HepG2 (cell line): ENCODE measurements at regions not wholly inside any gene's neighbourhood (a gene's known extent, or its start where the extent isn't known, plus 50 kb on each side); places are given as distances from the start of the nearest gene placed in this dataset.

ENCODE experiments used
- FOXJ3 ChIP-seq: sonication (generic); formaldehyde crosslinking; IDR thresholded peaks from 2 replicates; pipeline ENCODE4 v1.4.0; 2020; ENCODE audit warnings: missing genetic modification reagents, mild to moderate bottlenecking, borderline replicate concordance
- HMG20B ChIP-seq: conservative IDR thresholded peaks from 2 replicates; pipeline ENCODE4 v1.6.1; 2016; ENCODE audit warnings: missing genetic modification reagents, missing compliant biosample characterization
- HOXA5 ChIP-seq: sonication (generic); formaldehyde crosslinking; IDR thresholded peaks from 2 replicates; pipeline ENCODE4 v1.4.0; 2020; ENCODE audit warnings: missing genetic modification reagents
- KMT2B ChIP-seq: IDR thresholded peaks from 2 replicates; pipeline ENCODE4 v1.6.1; 2016; ENCODE audit warnings: missing genetic modification reagents, missing compliant biosample characterization
- MAX ChIP-seq: IDR thresholded peaks from 2 replicates; pipeline ENCODE4 v1.6.1; 2012; ENCODE audit warnings: inconsistent platforms
- NFIB ChIP-seq: sonication (generic); formaldehyde crosslinking; IDR thresholded peaks from 2 replicates; pipeline ENCODE4 v1.9.0; 2021; ENCODE audit warnings: missing genetic modification reagents, mild to moderate bottlenecking, borderline replicate concordance
- PLRG1 ChIP-seq: fragments of 450-650 bp; conservative IDR thresholded peaks from 2 replicates; pipeline ENCODE4 v1.6.1; 2016
- RARG ChIP-seq: sonication (generic); formaldehyde crosslinking; IDR thresholded peaks from 2 replicates; pipeline ENCODE4 v1.4.0; 2020; ENCODE audit warnings: low read depth, mild to moderate bottlenecking, missing genetic modification reagents
- SIN3A ChIP-seq: IDR thresholded peaks from 2 replicates; pipeline ENCODE4 v1.6.1; 2011; ENCODE audit warnings: low read depth, mild to moderate bottlenecking, control low read depth, low read length, borderline replicate concordance
- TEAD3 ChIP-seq: optimal IDR thresholded peaks from 2 replicates; pipeline ENCODE3; 2016; ENCODE audit warnings: borderline replicate concordance
- ZBTB25 ChIP-seq: IDR thresholded peaks from 2 replicates; pipeline ENCODE4 v1.6.1; 2018; ENCODE audit warnings: missing genetic modification reagents
- ZFY ChIP-seq: sonication (generic); formaldehyde crosslinking; IDR thresholded peaks from 2 replicates; pipeline ENCODE4 v1.4.0; 2020; ENCODE audit warnings: missing genetic modification reagents
- ZNF12 ChIP-seq: sonication (generic); formaldehyde crosslinking; IDR thresholded peaks from 2 replicates; pipeline ENCODE4 v1.5.0; 2020; ENCODE audit warnings: missing genetic modification reagents
- ZNF263 ChIP-seq: sonication (generic); formaldehyde crosslinking; IDR thresholded peaks from 2 replicates; pipeline ENCODE4 v1.4.0; 2020; ENCODE audit warnings: missing genetic modification reagents
- ZNF460 ChIP-seq: sonication (generic); formaldehyde crosslinking; IDR thresholded peaks from 2 replicates; pipeline ENCODE4 v1.5.1; 2020; ENCODE audit warnings: missing genetic modification reagents, mild to moderate bottlenecking, borderline replicate concordance
- ZNF501 ChIP-seq: sonication (generic); formaldehyde crosslinking; IDR thresholded peaks from 2 replicates; pipeline ENCODE4 v1.5.1; 2020; ENCODE audit warnings: mild to moderate bottlenecking, moderate library complexity, missing genetic modification reagents
- ZNF577 ChIP-seq: sonication (generic); formaldehyde crosslinking; IDR thresholded peaks from 2 replicates; pipeline ENCODE4 v1.4.0; 2020; ENCODE audit warnings: mild to moderate bottlenecking, low read depth, missing genetic modification reagents, borderline replicate concordance
- ZNF598 ChIP-seq: sonication (generic); formaldehyde crosslinking; IDR thresholded peaks from 2 replicates; pipeline ENCODE4 v1.5.1; 2020; ENCODE audit warnings: mild to moderate bottlenecking, missing genetic modification reagents, borderline replicate concordance
- ZNF609 ChIP-seq: sonication (generic); formaldehyde crosslinking; IDR thresholded peaks from 2 replicates; pipeline ENCODE4 v1.4.0; 2020; ENCODE audit warnings: mild to moderate bottlenecking, missing genetic modification reagents, borderline replicate concordance
- ZNF674 ChIP-seq: sonication (generic); formaldehyde crosslinking; IDR thresholded peaks from 2 replicates; pipeline ENCODE4 v1.5.0; 2020; ENCODE audit warnings: low read depth, mild to moderate bottlenecking, missing genetic modification reagents
- ZNF703 ChIP-seq: sonication (generic); formaldehyde crosslinking; IDR thresholded peaks from 2 replicates; pipeline ENCODE4 v1.5.1; 2020; ENCODE audit warnings: missing genetic modification reagents, mild to moderate bottlenecking, moderate library complexity, borderline replicate concordance
- ZNF775 ChIP-seq: sonication (generic); formaldehyde crosslinking; IDR thresholded peaks from 2 replicates; pipeline ENCODE4 v1.4.0; 2020; ENCODE audit warnings: missing genetic modification reagents, mild to moderate bottlenecking, moderate library complexity, borderline replicate concordance
- TF ChIP-seq, protein P1 (sequence below): sonication (generic); formaldehyde crosslinking; conservative IDR thresholded peaks from 2 replicates; pipeline ENCODE4 v1.4.0; 2020; ENCODE audit warnings: missing genetic modification reagents

GRCh38 chr5:38163636-38164237 is 94.6 kb upstream of the EGFLAM start (continued):
- no peak for TF ChIP-seq ZNF577 (CRISPR knock-in tag)
- peak; percentile 34; the same call in 1 of the 2 replicates for TF ChIP-seq ZBTB25 (CRISPR knock-in tag)
- no peak for TF ChIP-seq SIN3A
- TF ChIP-seq PLRG1 = no peak
- TF ChIP-seq KMT2B (CRISPR knock-in tag) = peak; percentile 40; the same call in 1 of the 2 replicates
- TF ChIP-seq TEAD3 (CRISPR knock-in tag) = peak; percentile 87
- peak; percentile 92 for TF ChIP-seq MAX
- no peak for TF ChIP-seq ZNF501 (CRISPR knock-in tag)
- peak; percentile 55 for TF ChIP-seq ZFY (CRISPR knock-in tag)
- TF ChIP-seq HOXA5 (CRISPR knock-in tag) = no peak
- no peak for TF ChIP-seq ZNF598
- TF ChIP-seq FOXJ3 (CRISPR knock-in tag) = peak; percentile 15; the same call in 1 of the 2 replicates
- TF ChIP-seq ZNF775 (CRISPR knock-in tag) = no peak
- TF ChIP-seq ZNF674 (CRISPR knock-in tag) = no peak
- no peak for TF ChIP-seq ZNF703 (CRISPR knock-in tag)
- TF ChIP-seq RARG (CRISPR knock-in tag) = no peak
- TF ChIP-seq NFIB (CRISPR knock-in tag) = no peak
- 0 out of 2 replicates have a peak, but pooled peaks have one; percentile 27 for TF ChIP-seq HMG20B (CRISPR knock-in tag)
- TF ChIP-seq ZNF609 (CRISPR knock-in tag) = no peak
- TF ChIP-seq, protein P1, sequence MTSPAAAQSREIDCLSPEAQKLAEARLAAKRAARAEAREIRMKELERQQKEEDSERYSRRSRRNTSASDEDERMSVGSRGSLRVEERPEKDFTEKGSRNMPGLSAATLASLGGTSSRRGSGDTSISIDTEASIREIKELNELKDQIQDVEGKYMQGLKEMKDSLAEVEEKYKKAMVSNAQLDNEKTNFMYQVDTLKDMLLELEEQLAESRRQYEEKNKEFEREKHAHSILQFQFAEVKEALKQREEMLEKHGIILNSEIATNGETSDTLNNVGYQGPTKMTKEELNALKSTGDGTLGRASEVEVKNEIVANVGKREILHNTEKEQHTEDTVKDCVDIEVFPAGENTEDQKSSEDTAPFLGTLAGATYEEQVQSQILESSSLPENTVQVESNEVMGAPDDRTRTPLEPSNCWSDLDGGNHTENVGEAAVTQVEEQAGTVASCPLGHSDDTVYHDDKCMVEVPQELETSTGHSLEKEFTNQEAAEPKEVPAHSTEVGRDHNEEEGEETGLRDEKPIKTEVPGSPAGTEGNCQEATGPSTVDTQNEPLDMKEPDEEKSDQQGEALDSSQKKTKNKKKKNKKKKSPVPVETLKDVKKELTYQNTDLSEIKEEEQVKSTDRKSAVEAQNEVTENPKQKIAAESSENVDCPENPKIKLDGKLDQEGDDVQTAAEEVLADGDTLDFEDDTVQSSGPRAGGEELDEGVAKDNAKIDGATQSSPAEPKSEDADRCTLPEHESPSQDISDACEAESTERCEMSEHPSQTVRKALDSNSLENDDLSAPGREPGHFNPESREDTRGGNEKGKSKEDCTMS (CRISPR knock-in tag) = no peak
- TF ChIP-seq ZNF12 (CRISPR knock-in tag) = no peak; the same call in 1 of the 2 replicates
- no peak for TF ChIP-seq ZNF263 (CRISPR knock-in tag)
- TF ChIP-seq ZNF460 (CRISPR knock-in tag) = no peak
